ENCODE measurements at regions not wholly inside any gene's neighbourhood (a gene's known extent, or its start where the extent isn't known, plus 50 kb on each side); places are given as distances from the start of the nearest gene placed in this dataset.

GRCh38 chr14:59026081-59026480, 162.4 kb upstream of the DAAM1 start:
- TF ChIP-seq CTCF (optimal IDR thresholded peaks at IDR 0.05 in 1 of 3, IDR thresholded peaks at IDR 0.05 in 1 of 3, conservative IDR thresholded peaks at IDR 0.05 in 1 of 3; ENCODE audit: extremely low read depth in 1 of 3, insufficient read depth in 2 of 3, low read length in 3 of 3) (no peak), EZH2 (IDR thresholded peaks at IDR 0.05; ENCODE audit: low read length) (no peak)

Measured in keratinocyte (primary cell).